CD4-positive, alpha-beta T cell treated with Interleukin-10 for 1 hour (primary cell): ENCODE measurements at regions not wholly inside any gene's neighbourhood (a gene's known extent, or its start where the extent isn't known, plus 50 kb on each side); places are given as distances from the start of the nearest gene placed in this dataset.

Source experiments
- DNase-seq: peaks from one replicate; pipeline ENCODE4 v3.0.0-alpha.2; 2020

DNA sequence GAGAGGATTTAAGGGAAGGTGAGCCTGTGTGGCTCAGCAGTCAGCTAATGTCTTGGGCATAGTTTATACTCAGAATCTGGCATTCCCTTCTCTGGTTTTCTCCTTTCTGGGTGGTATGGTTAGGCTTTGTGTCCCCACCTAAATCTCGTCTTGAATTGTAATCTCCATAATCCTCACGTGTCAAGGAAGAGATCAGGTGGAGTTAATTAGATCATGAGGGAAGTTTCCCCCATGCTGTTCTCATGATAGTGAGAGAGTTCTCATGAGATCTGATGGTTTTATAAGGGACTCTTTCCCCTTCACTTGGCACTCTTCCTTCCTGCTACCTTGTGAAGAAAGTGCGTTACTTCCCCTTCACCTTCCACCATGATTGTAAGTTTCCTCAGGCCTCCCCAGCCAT, 169.8 kb upstream of the PELI2 start:
- DNase-seq = no peak

DNA sequence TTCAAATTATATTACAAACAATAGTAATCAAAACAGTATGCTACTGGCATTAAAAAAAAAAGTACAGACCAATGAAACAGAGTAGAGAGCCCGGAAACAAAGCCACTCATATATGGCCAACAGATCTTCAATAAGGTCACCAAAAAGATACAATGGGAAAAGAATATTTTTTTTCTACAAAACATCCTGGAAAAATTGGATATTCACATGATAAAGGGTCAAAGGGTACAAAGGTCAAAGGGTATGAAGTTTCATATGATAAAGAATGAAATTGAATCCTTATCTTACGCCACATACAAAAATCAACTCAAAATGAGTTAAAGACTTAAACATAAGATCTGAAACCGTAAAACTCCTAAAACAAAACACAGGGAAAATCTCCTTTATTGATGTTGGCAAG, 168.5 kb upstream of the PELI2 start:
- no peak for DNase-seq

GRCh38 chr14:55950135-55950534, 168.1 kb upstream of the PELI2 start:
- no peak for DNase-seq

DNA sequence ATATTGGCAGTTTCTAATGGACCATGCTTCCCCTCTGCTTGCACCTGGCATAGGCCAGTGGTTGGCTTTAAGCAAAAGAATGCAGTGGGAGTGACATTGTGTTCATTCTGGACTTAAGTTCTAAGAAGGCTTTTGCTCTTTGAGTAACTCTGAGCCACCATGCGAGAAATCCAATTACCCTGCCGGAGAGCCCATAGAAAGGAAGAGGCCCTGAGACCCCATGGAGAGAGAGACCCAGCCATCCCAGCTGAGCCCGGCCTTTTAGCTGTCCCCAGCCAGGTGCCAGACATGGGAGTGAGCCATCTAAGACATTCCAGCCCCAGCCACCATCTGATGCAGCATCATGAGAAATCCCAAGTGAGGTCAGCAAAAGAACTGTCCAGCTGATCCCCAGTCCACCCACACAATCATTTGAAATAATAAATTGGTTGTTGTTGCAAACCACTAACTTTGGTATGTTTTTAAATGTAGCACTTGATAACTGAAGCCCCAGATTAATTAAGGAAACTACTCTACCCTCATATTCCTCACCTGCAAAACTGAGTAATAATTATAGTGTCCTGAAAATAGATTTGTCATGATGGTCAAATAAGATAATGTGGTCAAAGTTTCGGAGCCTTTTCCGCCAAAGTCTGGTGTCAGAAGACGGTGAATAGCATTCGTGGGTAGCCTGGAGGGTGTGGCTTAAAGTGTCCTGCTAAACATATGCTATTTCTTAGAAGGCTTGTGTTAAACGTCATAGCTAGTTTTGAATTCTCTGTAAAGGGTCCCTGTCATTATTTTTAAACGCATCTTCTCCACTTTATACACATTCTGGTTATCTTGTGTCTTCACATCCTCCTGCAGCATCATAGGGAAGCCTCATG, 166.6 kb upstream of the PELI2 start:
- no peak for DNase-seq

DNA sequence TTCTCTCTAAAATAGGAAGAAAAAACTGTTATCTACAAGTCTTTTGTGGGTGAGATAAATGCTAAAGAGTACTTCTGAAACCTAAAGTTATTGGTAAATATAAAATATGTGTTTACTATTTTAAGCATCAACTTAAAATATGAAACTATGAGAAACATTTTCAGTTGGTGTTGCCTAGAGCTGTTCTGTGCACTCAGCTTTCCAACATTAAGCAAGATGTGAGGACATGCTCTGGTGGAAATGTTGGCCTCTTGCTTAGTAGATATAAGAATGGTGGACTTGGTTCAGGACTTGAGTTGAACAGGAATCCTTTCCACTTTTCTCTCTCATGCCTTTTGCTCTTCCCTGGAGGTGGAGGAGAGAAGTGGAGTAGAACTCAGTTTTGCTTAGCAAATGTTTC, 164.1 kb upstream of the PELI2 start:
- no peak for DNase-seq

- DNase-seq = no peak
Measured at GRCh38 chr14:55955175-55955574, 163.0 kb upstream of the PELI2 start.

DNA sequence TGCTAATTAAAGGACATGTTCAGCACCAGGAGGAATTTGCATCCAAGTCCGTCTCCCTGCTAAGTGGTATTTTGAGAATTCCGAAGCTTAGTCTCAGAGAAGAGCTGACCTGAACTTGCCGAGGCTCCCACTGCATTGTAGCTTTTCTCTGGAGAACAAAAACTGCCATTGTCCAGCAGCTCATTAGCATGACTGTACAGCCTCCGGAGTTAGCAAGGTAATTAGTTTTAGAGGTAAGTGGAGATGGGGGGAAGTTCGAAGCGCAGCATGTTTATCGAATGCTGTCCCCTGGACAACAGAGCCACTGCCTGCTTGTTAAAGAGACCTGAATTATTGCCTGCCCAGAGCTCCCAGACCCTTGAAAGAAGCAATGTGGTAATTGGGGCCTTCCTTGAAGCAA, 160.3 kb upstream of the PELI2 start:
- DNase-seq = no peak

- DNase-seq = no peak
Measured at GRCh38 chr14:55963295-55963694, 154.9 kb upstream of the PELI2 start.

DNA sequence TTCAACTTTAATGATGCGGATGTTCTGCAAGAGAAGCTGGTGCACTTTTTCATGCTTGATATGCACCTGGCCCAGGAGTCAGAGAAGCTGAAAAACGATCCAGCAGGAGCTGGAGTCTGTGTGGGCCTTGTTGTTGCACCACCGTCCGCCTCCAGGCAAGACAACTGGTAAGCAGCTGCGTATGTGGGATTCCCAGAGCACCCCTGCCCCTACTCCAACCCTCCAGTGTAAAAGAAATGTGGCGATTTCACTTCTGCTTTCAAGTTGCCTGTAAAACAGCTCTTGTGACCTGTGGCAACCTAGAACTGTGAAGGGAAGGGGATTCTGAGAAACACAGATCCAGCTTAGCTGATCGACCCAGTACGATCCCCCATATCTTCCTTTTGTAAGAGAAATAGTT, 154.1 kb upstream of the PELI2 start:
- no peak for DNase-seq

DNA sequence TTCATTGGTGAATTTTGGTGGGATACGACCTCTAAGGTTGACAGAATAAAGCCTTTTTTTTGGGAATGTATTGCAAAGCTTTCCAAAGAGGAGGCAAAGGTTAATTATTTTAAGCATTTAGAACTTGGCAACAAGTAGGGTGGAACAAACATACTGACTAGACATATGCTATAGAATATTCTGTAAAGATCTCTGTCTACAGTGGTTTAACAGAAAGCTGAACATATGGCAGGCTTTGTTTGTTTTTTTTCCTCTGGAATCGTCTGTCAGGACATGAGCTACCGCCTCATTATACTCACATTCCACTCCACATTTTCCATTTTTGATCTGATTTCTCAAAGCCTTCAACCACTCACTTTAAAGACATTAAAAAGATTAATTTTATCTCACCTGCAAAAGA, 153.4 kb upstream of the PELI2 start:
- DNase-seq = no peak

DNA sequence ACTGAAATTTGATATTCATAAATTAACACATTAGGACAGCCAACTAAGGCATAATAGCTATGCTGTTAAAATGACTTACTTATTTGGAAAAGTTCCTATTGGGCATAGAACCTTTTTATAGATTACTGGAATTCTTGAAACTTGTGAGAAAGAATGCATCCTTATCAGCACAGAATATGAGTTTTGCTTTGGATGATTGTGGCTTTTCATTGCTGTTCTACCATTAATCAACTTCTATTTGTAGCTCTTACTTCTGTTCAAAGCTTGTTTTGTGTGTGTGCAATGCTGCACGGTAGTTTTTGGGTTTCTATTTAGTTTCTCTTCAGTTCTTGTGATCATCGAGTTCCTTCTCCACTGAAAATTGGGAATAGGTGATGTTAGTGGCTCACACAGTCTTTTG, 152.4 kb upstream of the PELI2 start:
- DNase-seq = no peak

- no peak for DNase-seq
Measured at GRCh38 chr14:55968741-55969140, 149.5 kb upstream of the PELI2 start.

DNA sequence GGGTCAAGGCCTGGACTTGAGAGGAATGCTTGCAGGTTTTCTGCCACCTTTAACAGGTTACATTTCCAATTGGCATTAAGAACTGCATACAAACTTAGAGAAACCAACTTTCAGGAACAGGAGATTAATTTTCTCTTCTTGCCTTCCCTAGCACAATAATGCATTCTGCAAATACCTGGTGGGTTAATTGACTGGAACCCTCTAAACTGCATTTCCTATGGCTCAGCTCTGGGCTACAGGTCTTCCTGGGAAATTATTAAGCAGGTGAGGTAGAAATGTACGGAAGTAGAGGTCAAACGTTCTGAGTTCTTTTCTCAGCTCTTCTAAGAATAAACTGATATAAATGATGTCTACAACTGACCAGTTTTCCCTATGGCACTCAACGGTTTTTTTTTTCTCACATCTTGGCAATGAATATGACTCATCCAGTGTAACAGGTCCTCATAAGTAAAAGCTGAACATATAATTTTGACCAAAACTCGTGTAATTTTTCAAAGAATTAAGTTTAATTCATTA, 144.9 kb upstream of the PELI2 start:
- no peak for DNase-seq

GRCh38 chr14:55973911-55974630, 144.1 kb upstream of the PELI2 start:
- DNase-seq = no peak

GRCh38 chr14:55975281-55975910, 142.8 kb upstream of the PELI2 start:
- DNase-seq = no peak

GRCh38 chr14:55976219-55976618, 142.0 kb upstream of the PELI2 start:
- DNase-seq = no peak

DNA sequence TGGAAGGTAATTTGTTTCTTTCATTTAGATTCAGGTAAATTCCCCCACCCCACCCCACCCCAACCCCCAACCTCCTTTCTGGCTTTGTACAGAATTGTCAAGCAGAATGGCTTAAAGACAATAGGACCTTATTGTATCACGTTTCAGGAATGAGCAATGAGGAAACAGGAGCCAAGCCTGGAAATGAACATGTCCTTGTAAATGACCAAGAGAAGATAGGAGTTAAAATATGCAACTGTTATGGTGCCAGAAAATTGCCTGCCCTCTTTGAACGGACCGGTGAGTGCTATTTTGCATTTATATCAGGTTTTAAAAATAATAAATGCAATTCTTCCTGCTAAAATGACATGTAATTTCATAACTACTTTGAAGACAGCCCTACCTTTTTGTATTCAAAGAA, 141.6 kb upstream of the PELI2 start:
- no peak for DNase-seq

GRCh38 chr14:55977392-55978150, 140.6 kb upstream of the PELI2 start:
- no peak for DNase-seq

DNA sequence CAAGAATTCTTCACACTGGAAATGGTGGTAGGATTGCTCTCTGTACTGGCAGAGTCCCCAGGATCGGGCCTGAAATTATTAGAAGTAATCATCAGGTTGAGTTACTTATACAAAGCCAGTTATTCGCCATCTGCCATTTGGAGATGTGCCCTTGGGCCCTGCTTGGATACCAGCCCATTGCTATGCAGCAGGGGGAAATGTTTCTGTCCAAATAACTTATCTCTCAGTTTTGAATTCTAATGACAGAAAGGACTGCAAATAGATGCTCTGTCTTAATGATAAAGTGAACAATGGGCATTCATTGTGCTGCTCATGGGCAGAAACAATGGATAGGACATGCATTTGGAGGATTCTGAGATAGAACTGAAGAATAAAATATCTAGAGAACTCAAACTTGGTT, 139.1 kb upstream of the PELI2 start:
- DNase-seq = no peak

GRCh38 chr14:55979781-55980180, 138.4 kb upstream of the PELI2 start:
- DNase-seq = no peak

GRCh38 chr14:55980970-55981369, 137.2 kb upstream of the PELI2 start:
- no peak for DNase-seq

DNA sequence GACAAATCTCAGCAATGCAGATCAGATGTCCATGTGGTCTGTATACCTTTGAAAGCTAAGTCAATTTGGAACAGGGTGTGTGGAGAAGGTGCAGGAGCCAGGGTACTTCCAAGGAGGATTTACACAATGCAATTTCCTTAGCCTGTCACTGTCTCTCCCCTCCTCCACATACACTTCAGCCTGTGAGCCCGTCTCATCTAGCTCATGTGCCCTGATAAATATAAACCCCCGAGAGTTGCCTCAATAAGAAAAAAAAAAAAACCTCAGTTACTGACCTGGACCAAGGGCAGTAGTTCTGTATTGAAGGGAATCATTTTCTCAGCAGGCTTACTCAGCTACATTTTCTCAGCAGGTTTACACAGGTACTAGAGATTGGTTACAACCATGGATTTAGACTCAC, 132.1 kb upstream of the PELI2 start:
- DNase-seq = no peak

DNA sequence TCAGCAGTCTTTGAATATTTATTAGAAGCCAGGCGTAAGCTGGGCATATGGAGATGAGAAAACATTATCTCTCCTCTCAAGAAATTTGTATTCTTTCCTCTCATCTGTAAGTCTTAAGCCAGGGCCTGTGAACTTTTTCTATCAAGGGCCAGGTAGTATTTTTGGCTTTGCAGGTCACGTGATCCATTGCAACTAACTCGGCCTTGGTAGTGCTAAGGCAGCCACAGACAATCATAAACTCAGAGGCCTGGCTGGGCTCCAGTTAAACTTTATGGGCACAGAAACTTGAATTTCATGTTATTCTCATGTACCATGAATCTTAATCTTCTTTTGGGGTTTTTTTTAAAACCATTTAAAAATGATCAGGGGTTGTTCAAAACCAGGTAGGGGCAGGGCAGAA, 117.4 kb upstream of the PELI2 start:
- DNase-seq = no peak
